NCI-H748 (cell line): ENCODE measurements at regions not wholly inside any gene's neighbourhood (a gene's known extent, or its start where the extent isn't known, plus 50 kb on each side); places are given as distances from the start of the nearest gene placed in this dataset.
"Not testable (repeated sequence)": the region's sequence is repeated elsewhere in the genome, so short reads cannot be mapped to it uniquely, and the experiment has no call there.

Experiments used
- DNase-seq: peaks from one replicate; lab custom pipeline; 2025; ENCODE audit not compliant: unreplicated experiment; lab: John Stamatoyannopoulos, UW

GRCh38 chr12:73902260-73902659 lies 635.4 kb upstream of the ATXN7L3B start:
- DNase-seq: no peak

GRCh38 chr12:73906757-73907156 lies 630.9 kb upstream of the ATXN7L3B start:
- DNase-seq: no peak

GRCh38 chr12:73935817-73936216 lies 601.8 kb upstream of the ATXN7L3B start:
- DNase-seq: peak; percentile 15

- DNase-seq: peak; percentile 14
Measured at GRCh38 chr12:73947326-73948026, 590.2 kb upstream of the ATXN7L3B start.

GRCh38 chr12:73950507-73950906 lies 587.1 kb upstream of the ATXN7L3B start:
- no peak for DNase-seq

GRCh38 chr12:73951956-73952703 lies 585.5 kb upstream of the ATXN7L3B start:
- DNase-seq: no peak

GRCh38 chr12:73964641-73965040 lies 573.0 kb upstream of the ATXN7L3B start:
- DNase-seq: no peak

GRCh38 chr12:73973486-73973885 lies 564.1 kb upstream of the ATXN7L3B start:
- DNase-seq: no peak

- DNase-seq: no peak
Measured at GRCh38 chr12:73984552-73984951, 553.1 kb upstream of the ATXN7L3B start.

GRCh38 chr12:73991138-73991537 lies 546.5 kb upstream of the ATXN7L3B start:
- DNase-seq: no peak

- no peak for DNase-seq
Measured at GRCh38 chr12:73998894-73999293, 538.7 kb upstream of the ATXN7L3B start.

GRCh38 chr12:74015118-74015517 lies 522.5 kb upstream of the ATXN7L3B start:
- DNase-seq: no peak

GRCh38 chr12:74016324-74016723 lies 521.3 kb upstream of the ATXN7L3B start:
- not testable (repeated sequence) for DNase-seq

- no peak for DNase-seq
Measured at GRCh38 chr12:74018849-74019248, 518.8 kb upstream of the ATXN7L3B start.

GRCh38 chr12:74021937-74022336 lies 515.7 kb upstream of the ATXN7L3B start:
- DNase-seq: peak; percentile 66

- no peak for DNase-seq
Measured at GRCh38 chr12:74031045-74031444, 506.6 kb upstream of the ATXN7L3B start.

- DNase-seq: no peak
Measured at GRCh38 chr12:74033531-74033930, 504.1 kb upstream of the ATXN7L3B start.

GRCh38 chr12:74039138-74039537 lies 498.5 kb upstream of the ATXN7L3B start:
- not testable (repeated sequence) for DNase-seq

- no peak for DNase-seq
Measured at GRCh38 chr12:74043343-74043742, 494.3 kb upstream of the ATXN7L3B start.

- DNase-seq: no peak
Measured at GRCh38 chr12:74049348-74049747, 488.3 kb upstream of the ATXN7L3B start.

GRCh38 chr12:74051848-74052247 lies 485.8 kb upstream of the ATXN7L3B start:
- DNase-seq: no peak

GRCh38 chr12:74066476-74066875 lies 471.2 kb upstream of the ATXN7L3B start:
- DNase-seq: no peak
